Brain microvascular endothelial cell (primary cell): ENCODE measurements at regions not wholly inside any gene's neighbourhood (a gene's known extent, or its start where the extent isn't known, plus 50 kb on each side); places are given as distances from the start of the nearest gene placed in this dataset.

ENCODE experiments used
- DNase-seq: peaks from one replicate; pipeline ENCODE4 v3.0.0-alpha.2; 2020
- H3K27ac ChIP-seq: fragments of 250-450 bp; sonication (Bioruptor Pico); 2 replicates; pipeline ENCODE4 v1.5.1; 2020; ENCODE audit warnings: mild to moderate bottlenecking, moderate library complexity
- H3K27me3 ChIP-seq: fragments of 250-450 bp; sonication (Bioruptor Pico); replicated peaks from 2 replicates; pipeline ENCODE4 v1.5.1; 2020; ENCODE audit warnings: mild to moderate bottlenecking
- H3K36me3 ChIP-seq: fragments of 250-450 bp; sonication (Bioruptor Pico); replicated peaks from 2 replicates; pipeline ENCODE4 v1.5.1; 2020; ENCODE audit warnings: mild to moderate bottlenecking
- H3K4me3 ChIP-seq: 2 replicates; pipeline ENCODE4 v1.5.1; 2011; ENCODE audit warnings: low read depth, mild to moderate bottlenecking, control low read depth, low read length, moderate library complexity
- CTCF ChIP-seq: IDR thresholded peaks from 2 replicates; pipeline ENCODE4 v1.5.1; 2011; ENCODE audit warnings: low read depth, mild to moderate bottlenecking, moderate library complexity, low read length, control low read depth, inconsistent platforms; ENCODE audit errors: missing control alignments
- in situ Hi-C: cut with HindIII; loops from 2 replicates; pipeline ENCODE4 v1.10.0; 2017; ENCODE audit warnings: low sequenced_read_pairs, low pct_ligation_motif_present

DNA sequence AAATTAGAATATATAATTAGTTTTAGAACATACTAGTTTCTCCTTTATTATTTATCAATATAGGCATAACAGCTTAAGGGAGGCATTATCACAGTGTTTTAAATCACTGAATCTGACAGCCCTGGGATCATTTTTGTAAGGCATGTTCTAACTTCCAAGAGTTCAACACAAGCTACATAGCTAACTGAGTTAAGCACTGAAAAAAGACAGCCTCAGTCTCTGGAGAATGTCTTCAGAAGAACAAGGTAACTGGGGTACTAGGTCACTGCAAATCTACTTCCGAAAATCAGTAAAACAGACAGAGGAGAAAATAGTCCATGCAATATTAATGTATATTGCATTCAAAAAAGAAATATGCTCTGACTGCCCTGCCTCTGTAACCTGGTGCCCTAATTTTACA lies 502.1 kb downstream of the RFC3 start:
- no peak for TF ChIP-seq CTCF
- Histone ChIP-seq H3K27ac (no peak overlapping the region), H3K4me3 (no peak overlapping the region), H3K27me3 (no peaks in the 10 kb centered on the region), H3K36me3 (no peaks in the 10 kb centered on the region)
- in situ Hi-C loops = no loop called here
- DNase-seq = no peak

- no peak for DNase-seq
- Histone ChIP-seq H3K27me3 (no peaks in the 10 kb centered on the region), H3K4me3 (no peak overlapping the region), H3K27ac (no peak overlapping the region), H3K36me3 (no peaks in the 10 kb centered on the region)
- TF ChIP-seq CTCF = no peak
- in situ Hi-C loops = no loop called here
Measured at GRCh38 chr13:34322014-34322742, 504.2 kb downstream of the RFC3 start.

- Histone ChIP-seq H3K4me3 (no peak overlapping the region), H3K36me3 (no peaks in the 10 kb centered on the region), H3K27me3 (no peaks in the 10 kb centered on the region), H3K27ac (no peak overlapping the region)
- TF ChIP-seq CTCF = no peak
- no peak for DNase-seq
- in situ Hi-C loops = no loop called here
Measured at GRCh38 chr13:34322743-34323074, 504.8 kb downstream of the RFC3 start.

DNA sequence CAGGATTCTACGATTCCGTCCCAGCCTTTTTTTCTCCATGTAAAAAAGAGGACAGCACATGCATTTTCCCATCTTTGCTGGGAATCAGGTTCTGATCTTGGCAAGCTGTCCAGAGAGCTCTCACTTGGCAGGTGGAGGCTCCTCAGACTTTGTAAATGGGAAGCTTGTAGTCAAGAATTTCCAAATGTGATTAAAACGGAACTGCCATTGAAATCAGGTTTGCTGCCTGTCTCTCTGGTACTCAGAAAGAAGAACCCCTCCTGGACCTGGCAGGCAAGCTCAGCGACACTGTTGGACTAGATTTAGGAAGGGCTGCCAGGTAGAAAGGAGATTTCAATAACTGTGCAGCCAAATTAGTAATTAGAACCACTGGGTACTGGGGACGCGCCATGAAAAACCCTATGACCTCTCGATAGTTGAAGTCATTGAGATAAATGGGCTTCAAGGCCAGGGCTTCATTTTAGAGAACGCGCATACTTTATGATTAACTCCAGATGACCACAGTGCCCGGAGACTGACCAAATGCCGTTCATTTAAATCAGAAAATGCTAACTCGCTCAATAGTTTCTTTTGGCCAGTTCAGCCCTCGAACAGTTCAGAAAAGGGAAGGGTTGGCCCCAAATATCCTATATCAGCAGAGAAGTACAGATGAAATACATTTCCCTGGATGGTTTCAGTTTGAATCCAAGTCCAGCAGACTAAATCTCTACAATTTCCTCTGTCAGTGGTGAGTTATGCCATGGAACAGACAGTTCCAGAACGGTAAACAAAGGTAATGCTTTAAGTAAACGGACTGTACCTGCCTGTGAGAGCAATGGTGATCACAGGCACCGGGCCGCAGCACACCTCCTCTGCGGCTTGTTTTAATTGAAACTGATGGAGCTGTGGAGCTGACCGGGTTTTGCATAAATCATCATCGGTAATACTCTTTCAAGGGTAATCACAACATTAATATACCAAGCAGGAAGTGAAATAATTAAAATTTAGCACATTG lies 517.4 kb downstream of the RFC3 start:
- Histone ChIP-seq H3K27me3 (no peaks in the 10 kb centered on the region), H3K27ac (no peak overlapping the region), H3K4me3 (no peak overlapping the region), H3K36me3 (no peaks in the 10 kb centered on the region)
- in situ Hi-C loops = no loop called here
- TF ChIP-seq CTCF = no peak
- DNase-seq = no peak

DNA sequence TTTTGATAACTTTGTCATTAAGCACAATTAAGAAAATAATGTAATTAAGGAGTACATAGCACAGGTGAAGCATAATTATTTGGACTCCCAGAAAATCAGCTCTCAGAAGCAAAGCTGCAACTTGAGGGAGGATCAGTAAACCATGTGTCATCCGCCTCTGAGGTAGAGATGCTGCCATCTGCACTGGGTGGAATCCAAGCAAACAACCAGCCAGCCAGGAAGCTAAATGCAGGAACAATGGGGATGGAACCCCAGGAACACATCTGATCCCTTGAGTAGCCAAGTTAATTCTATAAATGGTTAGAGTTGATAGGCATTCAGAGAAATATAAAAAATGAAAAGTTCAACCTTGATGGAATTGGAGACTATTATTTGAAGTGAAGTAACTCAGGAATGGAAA lies 520.2 kb downstream of the RFC3 start:
- no peak for TF ChIP-seq CTCF
- H3K27ac ChIP-seq = no peak overlapping the region
- in situ Hi-C loops = no loop called here
- H3K27me3 ChIP-seq = no peaks in the 10 kb centered on the region
- H3K4me3 ChIP-seq = no peak overlapping the region
- DNase-seq = no peak
- no peaks in the 10 kb centered on the region for H3K36me3 ChIP-seq
